Astrocyte of the cerebellum (primary cell): ENCODE measurements at regions not wholly inside any gene's neighbourhood (a gene's known extent, or its start where the extent isn't known, plus 50 kb on each side); places are given as distances from the start of the nearest gene placed in this dataset.

ENCODE experiments used
- DNase-seq: peaks from one replicate; pipeline ENCODE4 v3.0.0-alpha.2; 2011; ENCODE audit warnings: low read depth
- H3K4me3 ChIP-seq: 2 replicates; pipeline ENCODE4 v1.5.1; 2011; ENCODE audit warnings: mild to moderate bottlenecking, low read depth, low read length, moderate library complexity
- CTCF ChIP-seq: IDR thresholded peaks from 2 replicates; pipeline ENCODE4 v1.5.1; 2012; ENCODE audit warnings: low read length, low read depth, moderate library complexity, mild to moderate bottlenecking; ENCODE audit errors: missing control alignments
- in situ Hi-C: cut with HindIII; loops from 2 replicates; pipeline ENCODE4 v1.10.0; 2017; ENCODE audit warnings: low sequenced_read_pairs

GRCh38 chr3:170759511-170760173, 110.4 kb downstream of the RPL22L1 start:
- H3K4me3 ChIP-seq, result no peak overlapping the region
- no peak for DNase-seq
- in situ Hi-C loops, result loop anchor here (5.0 kb wide), 1 partner anchor 32 kb away; no protein-coding TSS in a partner anchor
- TF ChIP-seq CTCF, result no peak

DNA sequence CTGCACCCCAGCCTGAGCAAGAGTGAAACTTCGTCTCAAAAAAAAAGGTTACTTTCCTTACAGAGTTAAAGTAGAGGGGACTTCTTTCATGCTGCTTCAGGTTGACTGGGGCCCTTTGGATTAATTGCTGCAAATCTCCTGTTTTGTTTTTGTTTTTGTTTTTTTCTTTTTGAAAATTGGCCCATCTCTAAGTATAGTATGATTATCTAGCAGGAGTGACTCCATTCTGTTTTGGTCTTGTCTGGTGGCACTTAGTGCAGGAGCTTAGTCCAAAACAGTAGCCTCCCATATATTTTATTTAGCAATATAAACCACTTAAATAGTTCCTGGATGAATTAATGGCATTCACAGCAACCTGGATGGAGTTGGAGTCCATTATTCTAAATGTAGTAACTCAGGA, 113.0 kb downstream of the RPL22L1 start:
- in situ Hi-C loops, result no loop called here
- no peak for DNase-seq
- H3K4me3 ChIP-seq, result no peak overlapping the region
- TF ChIP-seq CTCF, result no peak

DNA sequence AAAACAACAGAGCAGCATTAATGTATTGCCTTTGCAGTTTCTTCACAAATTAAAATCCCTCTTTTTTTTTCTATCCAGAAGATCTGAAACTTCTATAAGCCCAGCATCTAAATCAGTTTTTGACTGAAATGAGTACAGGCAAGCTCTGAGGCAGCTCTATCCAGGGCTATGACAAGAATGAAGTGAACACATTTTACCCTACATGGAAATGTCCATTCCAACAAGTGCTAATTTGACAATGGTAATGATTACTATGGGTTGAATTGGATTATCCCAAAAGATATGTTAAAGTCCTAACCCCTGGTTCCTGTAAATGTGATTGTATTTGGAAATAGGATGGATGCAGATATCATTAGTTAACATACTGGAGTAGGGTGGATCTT, 115.7 kb downstream of the RPL22L1 start:
- in situ Hi-C loops, result no loop called here
- TF ChIP-seq CTCF, result no peak
- no peak overlapping the region for H3K4me3 ChIP-seq
- DNase-seq, result no peak

GRCh38 chr3:170753421-170754310, 116.3 kb downstream of the RPL22L1 start:
- DNase-seq, result no peak

GRCh38 chr3:170752571-170753155, 117.3 kb downstream of the RPL22L1 start:
- in situ Hi-C loops, result no loop called here
- no peak overlapping the region for H3K4me3 ChIP-seq
- TF ChIP-seq CTCF, result no peak
- DNase-seq, result no peak

More at GRCh38 chr3:170753421-170754310, 116.3 kb downstream of the RPL22L1 start:
- in situ Hi-C loops, result no loop called here
- no peak overlapping the region for H3K4me3 ChIP-seq
- TF ChIP-seq CTCF, result no peak

- in situ Hi-C loops, result no loop called here
Measured at GRCh38 chr3:170751899-170752293, 118.1 kb downstream of the RPL22L1 start.

More at GRCh38 chr3:170751899-170752293, 118.1 kb downstream of the RPL22L1 start:
- DNase-seq, result no peak
- no peak for TF ChIP-seq CTCF
- no peak overlapping the region for H3K4me3 ChIP-seq
